GM21381 (cell line): ENCODE measurements at regions not wholly inside any gene's neighbourhood (a gene's known extent, or its start where the extent isn't known, plus 50 kb on each side); places are given as distances from the start of the nearest gene placed in this dataset.
"Not testable (repeated sequence)": the region's sequence is repeated elsewhere in the genome, so short reads cannot be mapped to it uniquely, and the experiment has no call there.

Experiments
- ATAC-seq: cut with Tn5 transposase; IDR thresholded peaks from one replicate; pipeline ENCODE4 v1.9.1; 2021; ENCODE audit warnings: mild to moderate bottlenecking, moderate library complexity; ENCODE audit not compliant: unreplicated experiment

- ATAC-seq = no peak
Measured at GRCh38 chr1:194640322-194640721, 1453.9 kb upstream of the B3GALT2 start.

GRCh38 chr1:194629011-194629410, 1442.6 kb upstream of the B3GALT2 start:
- ATAC-seq = no peak

GRCh38 chr1:194624833-194625232, 1438.4 kb upstream of the B3GALT2 start:
- no peak for ATAC-seq

- no peak for ATAC-seq
Measured at GRCh38 chr1:194618101-194618500, 1431.7 kb upstream of the B3GALT2 start.

- not testable (repeated sequence) for ATAC-seq
Measured at GRCh38 chr1:194617272-194617671, 1430.9 kb upstream of the B3GALT2 start.

GRCh38 chr1:194616835-194617234, 1430.4 kb upstream of the B3GALT2 start:
- ATAC-seq = no peak

GRCh38 chr1:194602184-194602583, 1415.8 kb upstream of the B3GALT2 start:
- ATAC-seq = no peak

- no peak for ATAC-seq
Measured at GRCh38 chr1:194600716-194601115, 1414.3 kb upstream of the B3GALT2 start.

- ATAC-seq = no peak
Measured at GRCh38 chr1:194598098-194598497, 1411.7 kb upstream of the B3GALT2 start.

- no peak for ATAC-seq
Measured at GRCh38 chr1:194586302-194586701, 1399.9 kb upstream of the B3GALT2 start.

- no peak for ATAC-seq
Measured at GRCh38 chr1:194584052-194584451, 1397.6 kb upstream of the B3GALT2 start.

GRCh38 chr1:194570476-194570875, 1384.1 kb upstream of the B3GALT2 start:
- ATAC-seq = no peak

- ATAC-seq = no peak
Measured at GRCh38 chr1:194568610-194569009, 1382.2 kb upstream of the B3GALT2 start.

- ATAC-seq = no peak
Measured at GRCh38 chr1:194548071-194548470, 1361.7 kb upstream of the B3GALT2 start.

GRCh38 chr1:194544012-194544411, 1357.6 kb upstream of the B3GALT2 start:
- no peak for ATAC-seq

GRCh38 chr1:194538453-194538852, 1352.0 kb upstream of the B3GALT2 start:
- ATAC-seq = no peak

- ATAC-seq = no peak
Measured at GRCh38 chr1:194537521-194537920, 1351.1 kb upstream of the B3GALT2 start.

GRCh38 chr1:194535369-194535768, 1349.0 kb upstream of the B3GALT2 start:
- no peak for ATAC-seq

- no peak for ATAC-seq
Measured at GRCh38 chr1:194534784-194535183, 1348.4 kb upstream of the B3GALT2 start.

- no peak for ATAC-seq
Measured at GRCh38 chr1:194533641-194534040, 1347.2 kb upstream of the B3GALT2 start.

GRCh38 chr1:194517567-194517966, 1331.2 kb upstream of the B3GALT2 start:
- ATAC-seq = no peak

- no peak for ATAC-seq
Measured at GRCh38 chr1:194515916-194516315, 1329.5 kb upstream of the B3GALT2 start.

- no peak for ATAC-seq
Measured at GRCh38 chr1:194512957-194513356, 1326.5 kb upstream of the B3GALT2 start.

- no peak for ATAC-seq
Measured at GRCh38 chr1:194512345-194512744, 1325.9 kb upstream of the B3GALT2 start.
